Liver (tissue), 8 donors: ENCODE measurements at regions not wholly inside any gene's neighbourhood (a gene's known extent, or its start where the extent isn't known, plus 50 kb on each side); places are given as distances from the start of the nearest gene placed in this dataset.

ENCODE experiments used
- DNase-seq: peaks from one replicate; pipeline ENCODE4 v3.0.0-alpha.2; 2017; ENCODE audit warnings: low spot score
- H3K27ac ChIP-seq, 2 donors: one replicate each; pipeline ENCODE4 v1.7.0; 2013; ENCODE audit warnings: inconsistent platforms in 2 of 2, low read length in 2 of 2, control low read depth in 1 of 2, low read depth in 1 of 2, mild to moderate bottlenecking in 1 of 2
- H3K27me3 ChIP-seq, 4 donors: one replicate each; pipeline versions ENCODE4 v1.6.1 to v1.7.0; 2013; ENCODE audit warnings: low read length in 3 of 4, inconsistent platforms in 1 of 4, mild to moderate bottlenecking in 1 of 4, moderate library complexity in 1 of 4; ENCODE audit not compliant: control insufficient read depth in 4 of 4, insufficient read depth in 4 of 4
- H3K36me3 ChIP-seq, 4 donors: one replicate each; pipeline versions ENCODE4 v1.6.1 to v1.7.0; 2013; ENCODE audit warnings: low read length in 3 of 4, mild to moderate bottlenecking in 3 of 4, low read depth in 1 of 4, moderate library complexity in 1 of 4; ENCODE audit not compliant: control insufficient read depth in 4 of 4, insufficient read depth in 3 of 4
- H3K4me1 ChIP-seq, 4 donors: one replicate each; pipeline versions ENCODE4 v1.6.1 to v1.7.0; 2013; ENCODE audit warnings: low read length in 3 of 4, mild to moderate bottlenecking in 3 of 4, moderate library complexity in 1 of 4; ENCODE audit not compliant: control insufficient read depth in 4 of 4, insufficient read depth in 4 of 4
- H3K4me3 ChIP-seq, 3 donors: one replicate each; pipeline versions ENCODE4 v1.6.1 to v1.7.0; 2013; ENCODE audit warnings: low read length in 3 of 3, control low read depth in 1 of 3, low read depth in 1 of 3, mild to moderate bottlenecking in 1 of 3
- H3K9ac ChIP-seq, 2 donors: one replicate each; pipeline ENCODE4 v1.7.0; 2013; ENCODE audit warnings: low read length in 2 of 2, mild to moderate bottlenecking in 2 of 2, moderate library complexity in 2 of 2, control low read depth in 1 of 2, low read depth in 1 of 2
- H3K9me3 ChIP-seq, 4 donors: one replicate each; pipeline versions ENCODE4 v1.6.1 to v1.7.0; 2013; ENCODE audit warnings: low read length in 3 of 4; ENCODE audit not compliant: control insufficient read depth in 4 of 4
- EGR1 ChIP-seq, 2 donors: IDR thresholded peaks; 2 replicates each; pipeline ENCODE4 v1.6.1; 2016 to 2018; ENCODE audit warnings: antibody characterized with exemption in 2 of 2, low read depth in 2 of 2
- FOXA1 ChIP-seq: IDR thresholded peaks from 2 replicates; pipeline ENCODE4 v1.6.1; 2016; ENCODE audit warnings: antibody characterized with exemption
- FOXA2 ChIP-seq: IDR thresholded peaks from 2 replicates; pipeline ENCODE4 v1.6.1; 2016; ENCODE audit warnings: antibody characterized with exemption
- GABPA ChIP-seq, 2 donors: IDR thresholded peaks in 1 of 2; conservative IDR thresholded peaks in 1 of 2; 2 replicates each; pipeline ENCODE4 v1.6.1; 2016; ENCODE audit warnings: antibody characterized with exemption in 2 of 2, mild to moderate bottlenecking in 1 of 2, moderate library complexity in 1 of 2
- HNF4A ChIP-seq, 2 donors: conservative IDR thresholded peaks; 2 replicates each; pipeline ENCODE4 v1.6.1; 2016; ENCODE audit warnings: antibody characterized with exemption in 2 of 2, mild to moderate bottlenecking in 2 of 2
- HNF4G ChIP-seq: IDR thresholded peaks from 2 replicates; pipeline ENCODE4 v1.6.1; 2016; ENCODE audit warnings: antibody characterized with exemption
- RAD21 ChIP-seq, 2 donors: IDR thresholded peaks; 2 replicates each; pipeline ENCODE4 v1.6.1; 2016; ENCODE audit warnings: antibody characterized with exemption in 2 of 2, mild to moderate bottlenecking in 2 of 2
- RXRA ChIP-seq, 2 donors: IDR thresholded peaks; 2 replicates each; pipeline ENCODE4 v1.6.1; 2017 to 2018; ENCODE audit warnings: antibody characterized with exemption in 2 of 2, mild to moderate bottlenecking in 1 of 2
- SP1 ChIP-seq: IDR thresholded peaks from 2 replicates; pipeline ENCODE4 v1.6.1; 2018; ENCODE audit warnings: antibody characterized with exemption, mild to moderate bottlenecking
- TAF1 ChIP-seq: conservative IDR thresholded peaks from 2 replicates; pipeline ENCODE4 v1.6.1; 2016; ENCODE audit warnings: antibody characterized with exemption, mild to moderate bottlenecking
- YY1 ChIP-seq: IDR thresholded peaks from 2 replicates; pipeline ENCODE4 v1.6.1; 2016; ENCODE audit warnings: antibody characterized with exemption, mild to moderate bottlenecking
- WGBS: extraction: QIAGEN DNeasy Blood & Tissue Kit; methylation state at CpG from one replicate; pipeline ENCODE4 v1.1.7; 2013; 5-methylcytosine and 5-hydroxymethylcytosine counted together
- TF ChIP-seq, protein P1 (sequence below): fragments of 150-350 bp; IDR thresholded peaks from 2 replicates; pipeline ENCODE4 v1.5.1; 2017; ENCODE audit warnings: improper control_type of control experiment, low read depth, low read length; ENCODE audit not compliant: missing input control
- TF ChIP-seq, protein P2 (sequence below): IDR thresholded peaks from 2 replicates; pipeline ENCODE4 v1.6.1; 2016; ENCODE audit warnings: antibody characterized with exemption
- TF ChIP-seq, protein P3 (sequence below): IDR thresholded peaks from 2 replicates; pipeline ENCODE4 v1.6.1; 2016; ENCODE audit warnings: antibody characterized with exemption
- TF ChIP-seq, protein P4 (sequence below): IDR thresholded peaks from 2 replicates; pipeline ENCODE4 v1.6.1; 2016; ENCODE audit warnings: antibody characterized with exemption
- donor health status: healthy.
- donor health status: healthy.
- donor health status: healthy.
- donor health status: healthy.
- donor health status: healthy.

DNA sequence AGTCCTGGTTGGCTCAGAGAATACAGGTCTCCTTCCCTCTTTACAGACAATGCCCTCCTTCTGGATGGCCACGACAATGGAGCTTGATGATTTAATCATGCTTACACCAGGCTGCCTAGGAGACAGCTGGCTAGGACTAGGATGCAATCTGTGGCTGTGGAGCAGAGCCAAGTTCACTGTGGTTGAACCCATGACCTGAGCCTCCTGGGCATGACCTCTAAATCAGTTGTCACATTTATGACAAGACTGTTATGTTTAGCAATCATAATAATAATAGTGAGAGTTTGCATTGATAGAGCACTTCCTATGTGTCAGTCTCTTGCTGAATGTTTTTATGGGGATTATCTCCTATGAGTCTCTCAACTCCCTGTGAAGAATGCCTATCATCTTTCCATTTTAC is 244.1 kb downstream of the ICOS start:
- no peaks in the 10 kb centered on the region for H3K27me3 ChIP-seq
- no peak overlapping the region for H3K4me3 ChIP-seq
- DNase-seq = no peak
- no peak overlapping the region for H3K27ac ChIP-seq
- H3K9ac ChIP-seq = no peak overlapping the region
- no peaks in the 10 kb centered on the region for H3K9me3 ChIP-seq
- TF ChIP-seq RAD21 (IDR thresholded peaks at IDR 0.05) (no peak), RXRA (IDR thresholded peaks at IDR 0.05) (peak; percentile 50 to 58)
- peaks cover 3 to 5% (median 5%) of the 10 kb centered on the region in 4 donors for H3K4me1 ChIP-seq
- H3K36me3 ChIP-seq = no peaks in the 10 kb centered on the region
- 16% methylated on average over 1 of the region's 1 CpG for WGBS

DNA sequence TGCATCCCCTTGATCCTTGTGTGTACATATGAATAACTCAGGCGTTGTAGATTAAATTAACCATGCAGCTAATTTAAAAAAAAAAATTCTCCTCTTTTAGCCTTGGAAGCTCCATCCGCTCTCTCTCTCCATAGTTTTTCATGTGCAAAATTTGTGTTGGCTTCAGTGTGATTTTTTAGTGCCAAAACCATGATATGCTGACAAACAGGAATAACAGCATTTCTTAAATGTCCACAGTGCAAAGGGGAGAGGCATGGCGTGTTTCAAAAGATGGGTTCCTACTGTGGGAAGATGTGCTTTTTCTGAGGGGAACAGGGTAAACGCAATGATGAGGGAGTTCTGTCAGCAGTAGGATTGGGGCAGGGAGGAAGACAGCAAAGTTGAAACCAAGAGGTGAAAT is 247.0 kb downstream of the ICOS start:
- Histone ChIP-seq H3K27ac (no peak overlapping the region), H3K4me3 (no peak overlapping the region), H3K9me3 (no peaks in the 10 kb centered on the region), H3K36me3 (no peaks in the 10 kb centered on the region), H3K9ac (no peak overlapping the region), H3K27me3 (no peaks in the 10 kb centered on the region), H3K4me1 (peaks cover 3 to 13% (median 10%) of the 10 kb centered on the region in 4 donors)
- DNase-seq = no peak
- TF ChIP-seq TAF1 (no peak), RXRA (IDR thresholded peaks at IDR 0.05) (no peak), HNF4G (no peak), FOXA2 (no peak), FOXA1 (no peak), YY1 (no peak), EGR1 (IDR thresholded peaks at IDR 0.05; ENCODE audit: low read depth in 2 of 2) (no peak), HNF4A (conservative IDR thresholded peaks at IDR 0.05) (no peak)
- TF ChIP-seq, protein P1, sequence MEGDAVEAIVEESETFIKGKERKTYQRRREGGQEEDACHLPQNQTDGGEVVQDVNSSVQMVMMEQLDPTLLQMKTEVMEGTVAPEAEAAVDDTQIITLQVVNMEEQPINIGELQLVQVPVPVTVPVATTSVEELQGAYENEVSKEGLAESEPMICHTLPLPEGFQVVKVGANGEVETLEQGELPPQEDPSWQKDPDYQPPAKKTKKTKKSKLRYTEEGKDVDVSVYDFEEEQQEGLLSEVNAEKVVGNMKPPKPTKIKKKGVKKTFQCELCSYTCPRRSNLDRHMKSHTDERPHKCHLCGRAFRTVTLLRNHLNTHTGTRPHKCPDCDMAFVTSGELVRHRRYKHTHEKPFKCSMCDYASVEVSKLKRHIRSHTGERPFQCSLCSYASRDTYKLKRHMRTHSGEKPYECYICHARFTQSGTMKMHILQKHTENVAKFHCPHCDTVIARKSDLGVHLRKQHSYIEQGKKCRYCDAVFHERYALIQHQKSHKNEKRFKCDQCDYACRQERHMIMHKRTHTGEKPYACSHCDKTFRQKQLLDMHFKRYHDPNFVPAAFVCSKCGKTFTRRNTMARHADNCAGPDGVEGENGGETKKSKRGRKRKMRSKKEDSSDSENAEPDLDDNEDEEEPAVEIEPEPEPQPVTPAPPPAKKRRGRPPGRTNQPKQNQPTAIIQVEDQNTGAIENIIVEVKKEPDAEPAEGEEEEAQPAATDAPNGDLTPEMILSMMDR = no peak
- TF ChIP-seq, protein P2, sequence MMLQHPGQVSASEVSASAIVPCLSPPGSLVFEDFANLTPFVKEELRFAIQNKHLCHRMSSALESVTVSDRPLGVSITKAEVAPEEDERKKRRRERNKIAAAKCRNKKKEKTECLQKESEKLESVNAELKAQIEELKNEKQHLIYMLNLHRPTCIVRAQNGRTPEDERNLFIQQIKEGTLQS = no peak
- 62% methylated on average over 4 of the region's 4 CpGs for WGBS

DNA sequence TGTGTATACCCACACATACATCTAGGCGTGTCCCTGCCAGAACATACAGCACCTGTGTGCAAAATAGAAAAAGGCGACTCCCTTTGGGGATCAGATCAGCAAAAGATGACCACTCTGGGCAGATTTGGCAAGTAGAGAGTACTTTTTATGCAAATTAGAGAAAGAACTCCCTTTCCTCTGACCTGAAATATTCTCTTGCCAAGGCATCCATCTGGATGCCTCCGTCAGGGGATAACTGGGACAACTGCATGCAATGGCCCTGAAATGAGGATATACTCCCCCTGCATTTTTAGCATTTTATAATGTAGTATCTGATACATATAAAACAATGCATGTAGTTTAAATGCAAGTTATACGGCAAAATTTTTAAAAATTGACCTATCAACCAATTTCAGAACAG is 247.7 kb downstream of the ICOS start:
- Histone ChIP-seq H3K4me3 (no peak overlapping the region), H3K9me3 (no peaks in the 10 kb centered on the region), H3K9ac (no peak overlapping the region), H3K36me3 (no peaks in the 10 kb centered on the region), H3K27ac (no peak overlapping the region), H3K4me1 (peaks cover 3 to 13% (median 10%) of the 10 kb centered on the region in 4 donors), H3K27me3 (no peaks in the 10 kb centered on the region)
- no peak for TF ChIP-seq RXRA (IDR thresholded peaks at IDR 0.05)
- TF ChIP-seq, protein P3, sequence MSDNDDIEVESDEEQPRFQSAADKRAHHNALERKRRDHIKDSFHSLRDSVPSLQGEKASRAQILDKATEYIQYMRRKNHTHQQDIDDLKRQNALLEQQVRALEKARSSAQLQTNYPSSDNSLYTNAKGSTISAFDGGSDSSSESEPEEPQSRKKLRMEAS = no peak
- no peak for TF ChIP-seq GABPA (IDR thresholded peaks at IDR 0.05 in 1 of 2, conservative IDR thresholded peaks at IDR 0.05 in 1 of 2)
- TF ChIP-seq, protein P4, sequence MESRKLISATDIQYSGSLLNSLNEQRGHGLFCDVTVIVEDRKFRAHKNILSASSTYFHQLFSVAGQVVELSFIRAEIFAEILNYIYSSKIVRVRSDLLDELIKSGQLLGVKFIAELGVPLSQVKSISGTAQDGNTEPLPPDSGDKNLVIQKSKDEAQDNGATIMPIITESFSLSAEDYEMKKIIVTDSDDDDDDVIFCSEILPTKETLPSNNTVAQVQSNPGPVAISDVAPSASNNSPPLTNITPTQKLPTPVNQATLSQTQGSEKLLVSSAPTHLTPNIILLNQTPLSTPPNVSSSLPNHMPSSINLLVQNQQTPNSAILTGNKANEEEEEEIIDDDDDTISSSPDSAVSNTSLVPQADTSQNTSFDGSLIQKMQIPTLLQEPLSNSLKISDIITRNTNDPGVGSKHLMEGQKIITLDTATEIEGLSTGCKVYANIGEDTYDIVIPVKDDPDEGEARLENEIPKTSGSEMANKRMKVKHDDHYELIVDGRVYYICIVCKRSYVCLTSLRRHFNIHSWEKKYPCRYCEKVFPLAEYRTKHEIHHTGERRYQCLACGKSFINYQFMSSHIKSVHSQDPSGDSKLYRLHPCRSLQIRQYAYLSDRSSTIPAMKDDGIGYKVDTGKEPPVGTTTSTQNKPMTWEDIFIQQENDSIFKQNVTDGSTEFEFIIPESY = no peak
- no peak for TF ChIP-seq EGR1 (IDR thresholded peaks at IDR 0.05; ENCODE audit: low read depth in 2 of 2)
- TF ChIP-seq, protein P2 = no peak
- TF ChIP-seq SP1 = no peak
- no peak for TF ChIP-seq RAD21 (IDR thresholded peaks at IDR 0.05)
- TF ChIP-seq TAF1 = no peak
- DNase-seq = no peak
- 68% methylated on average over 4 of the region's 4 CpGs for WGBS
